Activated CD4-positive, CD25-positive, alpha-beta regulatory T cell (primary cell): ENCODE measurements at regions not wholly inside any gene's neighbourhood (a gene's known extent, or its start where the extent isn't known, plus 50 kb on each side); places are given as distances from the start of the nearest gene placed in this dataset.

Experiments used
- DNase-seq, 4 experiments: peaks; one replicate each; lab custom pipeline; 2025; lab: John Stamatoyannopoulos, UW

- no peak for DNase-seq
Observed at GRCh38 chr6:141309295-141309694, 823.4 kb upstream of the GJE1 start.

- no peak for DNase-seq
Observed at GRCh38 chr6:141307309-141307998, 825.3 kb upstream of the GJE1 start.

GRCh38 chr6:141303907-141304306, 828.8 kb upstream of the GJE1 start:
- DNase-seq, result no peak

- DNase-seq, result no peak
Observed at GRCh38 chr6:141301779-141302178, 830.9 kb upstream of the GJE1 start.

GRCh38 chr6:141290941-141291721, 841.6 kb upstream of the GJE1 start:
- DNase-seq, result no peak

- DNase-seq, result no peak
Observed at GRCh38 chr6:141288947-141289346, 843.8 kb upstream of the GJE1 start.

- DNase-seq, result no peak
Observed at GRCh38 chr6:141282263-141282662, 850.5 kb upstream of the GJE1 start.

GRCh38 chr6:141269684-141270083, 863.0 kb upstream of the GJE1 start:
- no peak for DNase-seq

- DNase-seq, result no peak
Observed at GRCh38 chr6:141267420-141267819, 865.3 kb upstream of the GJE1 start.

GRCh38 chr6:141265756-141266623, 866.7 kb upstream of the GJE1 start:
- no peak for DNase-seq

GRCh38 chr6:141264101-141264500, 868.6 kb upstream of the GJE1 start:
- DNase-seq, result no peak

GRCh38 chr6:141261672-141262060, 871.1 kb upstream of the GJE1 start:
- no peak for DNase-seq

GRCh38 chr6:141261016-141261671, 871.6 kb upstream of the GJE1 start:
- no peak for DNase-seq

- DNase-seq, result no peak
Observed at GRCh38 chr6:141260627-141261015, 872.1 kb upstream of the GJE1 start.

- no peak for DNase-seq
Observed at GRCh38 chr6:141259807-141260206, 872.9 kb upstream of the GJE1 start.

- no peak for DNase-seq
Observed at GRCh38 chr6:141259091-141259490, 873.6 kb upstream of the GJE1 start.

GRCh38 chr6:141258516-141258915, 874.2 kb upstream of the GJE1 start:
- DNase-seq, result no peak

GRCh38 chr6:141254336-141254735, 878.4 kb upstream of the GJE1 start:
- DNase-seq, result no peak

GRCh38 chr6:141252828-141253608, 879.7 kb upstream of the GJE1 start:
- DNase-seq, result no peak

- DNase-seq, result no peak
Observed at GRCh38 chr6:141251286-141251685, 881.4 kb upstream of the GJE1 start.
